ENCODE measurements at regions not wholly inside any gene's neighbourhood (a gene's known extent, or its start where the extent isn't known, plus 50 kb on each side); places are given as distances from the start of the nearest gene placed in this dataset.

- TF ChIP-seq CTCF (IDR thresholded peaks at IDR 0.05; ENCODE audit: low read depth, low read length, missing input control), result no peak
- TF ChIP-seq GABPA (IDR thresholded peaks at IDR 0.05 in 1 of 2, conservative IDR thresholded peaks at IDR 0.05 in 1 of 2), result no peak
- no peak for TF ChIP-seq RAD21 (IDR thresholded peaks at IDR 0.05)
- no peak for TF ChIP-seq SP1 (IDR thresholded peaks at IDR 0.05)
- TF ChIP-seq YY1 (IDR thresholded peaks at IDR 0.05), result no peak
- TF ChIP-seq, protein P1, sequence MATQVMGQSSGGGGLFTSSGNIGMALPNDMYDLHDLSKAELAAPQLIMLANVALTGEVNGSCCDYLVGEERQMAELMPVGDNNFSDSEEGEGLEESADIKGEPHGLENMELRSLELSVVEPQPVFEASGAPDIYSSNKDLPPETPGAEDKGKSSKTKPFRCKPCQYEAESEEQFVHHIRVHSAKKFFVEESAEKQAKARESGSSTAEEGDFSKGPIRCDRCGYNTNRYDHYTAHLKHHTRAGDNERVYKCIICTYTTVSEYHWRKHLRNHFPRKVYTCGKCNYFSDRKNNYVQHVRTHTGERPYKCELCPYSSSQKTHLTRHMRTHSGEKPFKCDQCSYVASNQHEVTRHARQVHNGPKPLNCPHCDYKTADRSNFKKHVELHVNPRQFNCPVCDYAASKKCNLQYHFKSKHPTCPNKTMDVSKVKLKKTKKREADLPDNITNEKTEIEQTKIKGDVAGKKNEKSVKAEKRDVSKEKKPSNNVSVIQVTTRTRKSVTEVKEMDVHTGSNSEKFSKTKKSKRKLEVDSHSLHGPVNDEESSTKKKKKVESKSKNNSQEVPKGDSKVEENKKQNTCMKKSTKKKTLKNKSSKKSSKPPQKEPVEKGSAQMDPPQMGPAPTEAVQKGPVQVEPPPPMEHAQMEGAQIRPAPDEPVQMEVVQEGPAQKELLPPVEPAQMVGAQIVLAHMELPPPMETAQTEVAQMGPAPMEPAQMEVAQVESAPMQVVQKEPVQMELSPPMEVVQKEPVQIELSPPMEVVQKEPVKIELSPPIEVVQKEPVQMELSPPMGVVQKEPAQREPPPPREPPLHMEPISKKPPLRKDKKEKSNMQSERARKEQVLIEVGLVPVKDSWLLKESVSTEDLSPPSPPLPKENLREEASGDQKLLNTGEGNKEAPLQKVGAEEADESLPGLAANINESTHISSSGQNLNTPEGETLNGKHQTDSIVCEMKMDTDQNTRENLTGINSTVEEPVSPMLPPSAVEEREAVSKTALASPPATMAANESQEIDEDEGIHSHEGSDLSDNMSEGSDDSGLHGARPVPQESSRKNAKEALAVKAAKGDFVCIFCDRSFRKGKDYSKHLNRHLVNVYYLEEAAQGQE (IDR thresholded peaks at IDR 0.05), result no peak
- no peak for TF ChIP-seq JUND (IDR thresholded peaks at IDR 0.05)
- no peak for TF ChIP-seq EGR1 (IDR thresholded peaks at IDR 0.05; ENCODE audit: low read depth in 2 of 2)
- no peak for TF ChIP-seq MAX (IDR thresholded peaks at IDR 0.05)
- TF ChIP-seq NR2F2 (IDR thresholded peaks at IDR 0.05), result no peak
- no peak for TF ChIP-seq FOXA1 (IDR thresholded peaks at IDR 0.05)
Observed at GRCh38 chr4:91916219-91916618, 387.5 kb upstream of the GRID2 start.
